HepG2 (cell line): ENCODE measurements at regions not wholly inside any gene's neighbourhood (a gene's known extent, or its start where the extent isn't known, plus 50 kb on each side); places are given as distances from the start of the nearest gene placed in this dataset.

Experiments used
- CTCF ChIP-seq: sonication (generic); formaldehyde crosslinking; IDR thresholded peaks from 2 replicates; pipeline ENCODE4 v1.5.0; 2020; ENCODE audit warnings: mild to moderate bottlenecking, missing genetic modification reagents, moderate library complexity
- ELF1 ChIP-seq: sonication (generic); formaldehyde crosslinking; IDR thresholded peaks from 2 replicates; pipeline ENCODE4 v1.4.0; 2020; ENCODE audit warnings: missing genetic modification reagents
- EP300 ChIP-seq, 3 experiments: sonication (generic) in 1 of 3; formaldehyde crosslinking in 1 of 3; IDR thresholded peaks; 2 replicates each; pipeline versions ENCODE4 v1.5.1 to v1.6.1; 2011 to 2020; ENCODE audit warnings: low read depth in 2 of 3, low read length in 2 of 3, borderline replicate concordance in 1 of 3, improper control_type of control experiment in 1 of 3, mild to moderate bottlenecking in 1 of 3, missing genetic modification reagents in 1 of 3, moderate library complexity in 1 of 3
- GFI1 ChIP-seq: sonication (generic); formaldehyde crosslinking; IDR thresholded peaks from 2 replicates; pipeline ENCODE4 v1.5.0; 2020; ENCODE audit warnings: missing genetic modification reagents, mild to moderate bottlenecking, borderline replicate concordance
- KLF13 ChIP-seq: sonication (generic); formaldehyde crosslinking; IDR thresholded peaks from 2 replicates; pipeline ENCODE4 v1.4.0; 2020; ENCODE audit warnings: mild to moderate bottlenecking, missing genetic modification reagents
- POLR2A ChIP-seq, 2 experiments: IDR thresholded peaks; 2 replicates each; pipeline ENCODE4 v1.6.1; 2011; ENCODE audit warnings: low read depth in 2 of 2, low read length in 2 of 2, mild to moderate bottlenecking in 1 of 2, moderate library complexity in 1 of 2; ENCODE audit not compliant: insufficient read depth in 1 of 2
- RFX3 ChIP-seq: IDR thresholded peaks from 2 replicates; pipeline ENCODE4 v1.6.1; 2016; ENCODE audit warnings: missing biosample characterization, missing genetic modification reagents
- RNF2 ChIP-seq: fragments of 450-650 bp; conservative IDR thresholded peaks from 2 replicates; pipeline ENCODE4 v1.6.1; 2016; ENCODE audit warnings: low read depth
- U2AF1 ChIP-seq: fragments of 200-400 bp; formaldehyde crosslinking; optimal IDR thresholded peaks from 2 replicates; pipeline ENCODE3; 2017; ENCODE audit warnings: mild to moderate bottlenecking, low read depth, low read length

DNA sequence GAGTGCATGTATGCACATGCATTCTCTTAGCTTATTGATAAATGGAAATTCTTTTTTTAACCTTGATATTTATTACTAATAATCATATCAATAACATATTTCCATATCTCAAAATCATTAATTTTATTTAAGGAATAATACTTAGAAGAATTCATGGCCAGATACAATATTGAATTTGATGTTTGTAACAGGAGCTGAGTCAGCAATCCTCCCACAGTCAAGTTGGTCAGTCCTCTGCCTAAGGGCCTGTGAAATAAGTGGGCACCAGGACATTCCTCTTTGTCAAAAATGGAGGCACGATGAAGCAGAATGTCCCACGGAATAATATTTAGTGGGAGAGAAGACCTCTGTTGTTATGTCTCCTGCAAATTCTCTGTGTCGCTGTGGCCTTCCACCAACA lies 148.6 kb downstream of the LRRC70 start:
- TF ChIP-seq POLR2A (IDR thresholded peaks at IDR 0.05; ENCODE audit: insufficient read depth in 1 of 2, low read depth in 2 of 2, low read length in 2 of 2), result no peak
- no peak for TF ChIP-seq ELF1 (CRISPR knock-in tag)
- no peak for TF ChIP-seq RNF2
- no peak for TF ChIP-seq GFI1 (CRISPR knock-in tag)
- TF ChIP-seq RFX3, result no peak
- TF ChIP-seq CTCF (CRISPR knock-in tag), result no peak
- no peak for TF ChIP-seq EP300 (IDR thresholded peaks at IDR 0.05; ENCODE audit: low read depth in 2 of 2, low read length in 2 of 2)
- no peak for TF ChIP-seq EP300 (CRISPR knock-in tag; IDR thresholded peaks at IDR 0.05; ENCODE audit: borderline replicate concordance)
- no peak for TF ChIP-seq U2AF1
- no peak for TF ChIP-seq KLF13 (CRISPR knock-in tag)
